Gastroesophageal sphincter (tissue), 3 donors: ENCODE measurements at regions not wholly inside any gene's neighbourhood (a gene's known extent, or its start where the extent isn't known, plus 50 kb on each side); places are given as distances from the start of the nearest gene placed in this dataset.

Experiments
- POLR2A ChIP-seq, 2 donors: fragments of 450-650 bp; IDR thresholded peaks; one replicate each; pipeline ENCODE4 v1.6.1; 2017; ENCODE audit warnings: antibody characterized with exemption in 2 of 2, mild to moderate bottlenecking in 2 of 2, moderate library complexity in 1 of 2
- TF ChIP-seq, protein P1 (sequence below), 4 experiments: fragments of 200-600 bp in 2 of 4; fragments of 450-650 bp in 2 of 4; sonication (generic) in 1 of 4; IDR thresholded peaks; one replicate each; pipeline ENCODE4 v1.5.1; 2017 to 2019; ENCODE audit warnings: antibody characterized with exemption in 4 of 4, mild to moderate bottlenecking in 2 of 4, moderate library complexity in 2 of 4

DNA sequence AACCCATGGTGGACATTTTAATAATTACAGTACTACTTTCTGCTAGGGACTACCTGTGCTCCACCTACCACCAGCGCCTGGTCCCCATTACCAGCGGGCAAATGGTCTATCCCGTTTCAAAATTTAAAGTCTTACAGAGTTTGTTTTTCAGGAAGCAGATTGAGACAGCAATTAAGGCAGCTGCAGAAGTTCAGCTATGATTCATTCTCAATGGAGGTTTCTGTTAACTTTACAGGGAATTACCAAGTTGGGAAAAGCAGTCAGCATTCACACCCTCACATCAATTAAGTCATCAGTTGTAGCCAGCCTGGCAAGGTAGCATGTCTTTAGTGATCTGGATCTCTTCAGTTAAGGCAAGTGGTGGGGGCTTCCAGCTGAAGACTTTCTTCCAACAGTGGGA lies 410.6 kb upstream of the DAB2 start:
- TF ChIP-seq, protein P1, sequence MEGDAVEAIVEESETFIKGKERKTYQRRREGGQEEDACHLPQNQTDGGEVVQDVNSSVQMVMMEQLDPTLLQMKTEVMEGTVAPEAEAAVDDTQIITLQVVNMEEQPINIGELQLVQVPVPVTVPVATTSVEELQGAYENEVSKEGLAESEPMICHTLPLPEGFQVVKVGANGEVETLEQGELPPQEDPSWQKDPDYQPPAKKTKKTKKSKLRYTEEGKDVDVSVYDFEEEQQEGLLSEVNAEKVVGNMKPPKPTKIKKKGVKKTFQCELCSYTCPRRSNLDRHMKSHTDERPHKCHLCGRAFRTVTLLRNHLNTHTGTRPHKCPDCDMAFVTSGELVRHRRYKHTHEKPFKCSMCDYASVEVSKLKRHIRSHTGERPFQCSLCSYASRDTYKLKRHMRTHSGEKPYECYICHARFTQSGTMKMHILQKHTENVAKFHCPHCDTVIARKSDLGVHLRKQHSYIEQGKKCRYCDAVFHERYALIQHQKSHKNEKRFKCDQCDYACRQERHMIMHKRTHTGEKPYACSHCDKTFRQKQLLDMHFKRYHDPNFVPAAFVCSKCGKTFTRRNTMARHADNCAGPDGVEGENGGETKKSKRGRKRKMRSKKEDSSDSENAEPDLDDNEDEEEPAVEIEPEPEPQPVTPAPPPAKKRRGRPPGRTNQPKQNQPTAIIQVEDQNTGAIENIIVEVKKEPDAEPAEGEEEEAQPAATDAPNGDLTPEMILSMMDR (IDR thresholded peaks at IDR 0.05) = no peak
- TF ChIP-seq POLR2A (IDR thresholded peaks at IDR 0.05) = no peak
